Neuron (in vitro differentiated cells): ENCODE measurements at regions not wholly inside any gene's neighbourhood (a gene's known extent, or its start where the extent isn't known, plus 50 kb on each side); places are given as distances from the start of the nearest gene placed in this dataset.

Experiments
- H2AFZ ChIP-seq: one replicate; pipeline ENCODE4 v1.6.1; 2013; ENCODE audit warnings: low read depth, mild to moderate bottlenecking, inconsistent platforms, low read length, moderate library complexity
- H3K27me3 ChIP-seq: one replicate; pipeline ENCODE4 v1.6.1; 2013; ENCODE audit warnings: low read length; ENCODE audit not compliant: insufficient read depth
- H3K36me3 ChIP-seq: one replicate; pipeline ENCODE4 v1.6.1; 2013; ENCODE audit warnings: low read length; ENCODE audit not compliant: insufficient read depth
- H3K4me1 ChIP-seq: one replicate; pipeline ENCODE4 v1.6.1; 2013; ENCODE audit warnings: low read length; ENCODE audit not compliant: insufficient read depth
- H3K4me3 ChIP-seq: 2 replicates; pipeline ENCODE4 v1.5.1; 2013; ENCODE audit warnings: mild to moderate bottlenecking, low read length, moderate library complexity
- H3K9me3 ChIP-seq: one replicate; pipeline ENCODE4 v1.6.1; 2013; ENCODE audit warnings: low read length

DNA sequence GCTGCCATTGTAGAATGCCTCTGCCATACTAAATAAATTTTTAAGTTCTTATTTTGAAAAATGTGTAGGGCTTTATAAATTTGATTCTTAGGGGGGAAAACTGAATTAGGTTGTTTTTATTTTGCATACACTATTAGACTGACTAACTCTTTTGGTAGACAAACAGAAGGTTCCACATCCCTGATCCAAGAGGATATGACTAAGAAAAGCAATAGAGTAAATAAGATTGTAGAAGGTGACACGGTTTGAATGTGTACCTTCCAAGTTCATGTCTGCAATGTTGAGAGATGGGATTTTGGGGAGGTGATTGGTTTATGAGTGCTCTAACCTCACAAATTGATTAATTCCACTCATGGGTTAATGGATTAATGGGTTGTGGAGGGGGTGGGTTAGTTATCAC is 127.9 kb downstream of the GLUL start:
- no peaks in the 10 kb centered on the region for H3K9me3 ChIP-seq
- no peaks in the 10 kb centered on the region for H3K27me3 ChIP-seq
- no peak overlapping the region for H2AFZ ChIP-seq
- H3K36me3 ChIP-seq, result no peaks in the 10 kb centered on the region
- H3K4me3 ChIP-seq, result no peak overlapping the region
- H3K4me1 ChIP-seq, result no peaks in the 10 kb centered on the region

- H3K36me3 ChIP-seq, result no peaks in the 10 kb centered on the region
- H3K9me3 ChIP-seq, result no peaks in the 10 kb centered on the region
- H3K27me3 ChIP-seq, result no peaks in the 10 kb centered on the region
- no peak overlapping the region for H3K4me3 ChIP-seq
- no peak overlapping the region for H2AFZ ChIP-seq
- no peaks in the 10 kb centered on the region for H3K4me1 ChIP-seq
Measured at GRCh38 chr1:182262425-182262824, 129.2 kb downstream of the GLUL start.

- H3K27me3 ChIP-seq, result no peaks in the 10 kb centered on the region
- H3K4me1 ChIP-seq, result no peaks in the 10 kb centered on the region
- no peaks in the 10 kb centered on the region for H3K9me3 ChIP-seq
- no peak overlapping the region for H2AFZ ChIP-seq
- H3K4me3 ChIP-seq, result no peak overlapping the region
- H3K36me3 ChIP-seq, result no peaks in the 10 kb centered on the region
Measured at GRCh38 chr1:182261655-182262054, 129.9 kb downstream of the GLUL start.

GRCh38 chr1:182260516-182260915 is 131.1 kb downstream of the GLUL start:
- Histone ChIP-seq H3K27me3 (no peaks in the 10 kb centered on the region), H2AFZ (no peak overlapping the region), H3K4me3 (no peak overlapping the region), H3K36me3 (no peaks in the 10 kb centered on the region), H3K9me3 (no peaks in the 10 kb centered on the region), H3K4me1 (no peaks in the 10 kb centered on the region)

DNA sequence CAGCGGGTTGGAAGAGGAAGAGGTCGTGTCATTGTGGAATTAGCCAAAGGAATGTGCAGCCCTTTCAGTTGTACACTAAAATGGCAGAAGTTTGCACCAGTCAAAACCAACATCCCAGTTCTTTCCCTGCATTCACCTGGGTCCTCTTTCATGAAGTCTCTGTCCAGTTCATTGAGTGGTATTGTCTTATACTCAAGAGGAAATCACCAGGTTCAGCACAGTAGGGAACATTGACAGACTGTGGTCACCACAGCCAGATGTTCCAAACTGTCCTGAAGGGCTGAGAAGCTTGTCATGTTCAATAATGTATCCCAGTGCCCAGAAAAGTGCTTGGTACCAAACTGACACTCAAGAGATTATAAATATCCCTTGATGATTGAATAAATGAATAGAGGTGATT is 131.6 kb downstream of the GLUL start:
- Histone ChIP-seq H2AFZ (no peak overlapping the region), H3K27me3 (no peaks in the 10 kb centered on the region), H3K9me3 (no peaks in the 10 kb centered on the region), H3K4me3 (no peak overlapping the region), H3K4me1 (no peaks in the 10 kb centered on the region), H3K36me3 (no peaks in the 10 kb centered on the region)

- Histone ChIP-seq H3K27me3 (no peaks in the 10 kb centered on the region), H3K9me3 (no peaks in the 10 kb centered on the region), H3K36me3 (no peaks in the 10 kb centered on the region), H3K4me1 (no peaks in the 10 kb centered on the region), H2AFZ (no peak overlapping the region), H3K4me3 (no peak overlapping the region)
Measured at GRCh38 chr1:182259229-182259872, 132.2 kb downstream of the GLUL start.

DNA sequence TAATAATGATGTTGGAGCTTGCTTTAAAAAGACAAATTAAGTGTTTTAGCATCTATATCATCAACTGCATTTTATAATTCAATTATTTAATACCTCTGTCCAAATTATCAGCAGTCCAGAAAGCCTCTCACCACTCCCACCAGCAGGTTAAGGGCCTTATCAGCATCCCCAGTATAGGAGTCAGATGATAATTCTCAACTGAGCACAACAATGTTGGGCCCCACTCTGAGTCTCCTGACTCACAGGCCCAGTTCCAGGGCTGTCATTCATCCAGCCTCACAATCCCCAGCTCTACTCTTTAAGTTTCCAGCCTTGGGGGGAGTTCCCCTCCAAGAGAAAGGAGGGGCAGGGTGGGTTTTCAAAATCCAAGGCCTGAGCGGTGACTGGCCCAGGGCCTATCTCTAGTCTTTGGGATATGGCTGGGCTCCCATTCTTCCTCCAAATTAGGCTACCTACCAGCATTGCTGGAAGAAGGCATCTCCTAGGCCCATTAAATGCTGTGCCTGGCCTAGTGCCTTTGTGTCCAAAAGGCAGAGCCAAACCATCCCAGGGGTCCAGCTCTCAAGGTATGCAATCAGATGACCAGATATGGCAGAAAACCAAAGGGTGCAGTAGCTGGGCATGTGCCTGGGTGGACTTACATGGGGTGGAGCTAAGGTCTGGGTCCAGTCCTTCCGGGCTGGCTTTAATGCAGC is 134.1 kb downstream of the GLUL start:
- Histone ChIP-seq H3K36me3 (no peaks in the 10 kb centered on the region), H3K27me3 (no peaks in the 10 kb centered on the region), H2AFZ (no peak overlapping the region), H3K4me3 (no peak overlapping the region), H3K4me1 (no peaks in the 10 kb centered on the region), H3K9me3 (no peaks in the 10 kb centered on the region)

DNA sequence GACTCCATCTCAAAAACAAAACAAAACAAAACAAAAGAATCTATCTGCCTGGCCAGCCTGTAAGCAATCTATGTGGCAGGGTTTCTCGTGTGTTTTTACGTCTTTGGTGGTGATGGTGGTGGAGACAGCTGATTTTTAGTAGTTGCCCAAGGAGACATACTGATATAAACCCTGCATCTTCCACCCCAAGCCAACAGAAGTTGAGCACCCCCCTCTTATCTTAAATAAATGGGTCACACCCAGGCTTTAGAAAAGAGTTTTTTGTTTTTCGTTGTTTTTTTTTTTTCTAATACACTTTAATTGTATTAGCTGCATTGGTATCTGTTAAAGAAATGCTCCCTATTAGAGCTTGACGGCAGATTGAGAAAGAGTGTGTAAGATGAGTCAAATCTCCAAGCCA is 134.7 kb downstream of the GLUL start:
- Histone ChIP-seq H2AFZ (no peak overlapping the region), H3K27me3 (no peaks in the 10 kb centered on the region), H3K36me3 (no peaks in the 10 kb centered on the region), H3K4me3 (no peak overlapping the region), H3K4me1 (no peaks in the 10 kb centered on the region), H3K9me3 (no peaks in the 10 kb centered on the region)

DNA sequence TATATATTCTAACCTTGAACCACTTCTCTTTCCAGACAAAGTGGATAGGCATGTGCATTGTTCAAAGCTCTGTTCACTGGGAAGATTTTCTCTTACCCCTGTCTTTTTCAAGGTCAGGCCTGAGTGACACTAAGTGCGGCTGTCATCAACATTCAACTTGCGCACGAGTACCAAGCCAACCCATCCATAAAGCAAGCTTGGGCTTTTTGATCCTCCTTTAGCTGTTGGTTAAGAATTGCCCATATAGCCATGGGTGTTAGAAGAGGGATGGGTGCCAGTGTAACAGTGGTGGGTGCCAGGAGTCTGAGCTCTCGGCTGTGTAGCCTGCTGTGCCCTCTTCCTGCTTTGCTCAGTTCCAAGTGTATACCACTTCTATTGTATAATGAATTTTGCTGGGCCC is 136.1 kb downstream of the GLUL start:
- no peak overlapping the region for H3K4me3 ChIP-seq
- no peak overlapping the region for H2AFZ ChIP-seq
- H3K9me3 ChIP-seq, result no peaks in the 10 kb centered on the region
- no peaks in the 10 kb centered on the region for H3K36me3 ChIP-seq
- no peaks in the 10 kb centered on the region for H3K4me1 ChIP-seq
- H3K27me3 ChIP-seq, result peaks cover 3% of the 10 kb centered on the region

DNA sequence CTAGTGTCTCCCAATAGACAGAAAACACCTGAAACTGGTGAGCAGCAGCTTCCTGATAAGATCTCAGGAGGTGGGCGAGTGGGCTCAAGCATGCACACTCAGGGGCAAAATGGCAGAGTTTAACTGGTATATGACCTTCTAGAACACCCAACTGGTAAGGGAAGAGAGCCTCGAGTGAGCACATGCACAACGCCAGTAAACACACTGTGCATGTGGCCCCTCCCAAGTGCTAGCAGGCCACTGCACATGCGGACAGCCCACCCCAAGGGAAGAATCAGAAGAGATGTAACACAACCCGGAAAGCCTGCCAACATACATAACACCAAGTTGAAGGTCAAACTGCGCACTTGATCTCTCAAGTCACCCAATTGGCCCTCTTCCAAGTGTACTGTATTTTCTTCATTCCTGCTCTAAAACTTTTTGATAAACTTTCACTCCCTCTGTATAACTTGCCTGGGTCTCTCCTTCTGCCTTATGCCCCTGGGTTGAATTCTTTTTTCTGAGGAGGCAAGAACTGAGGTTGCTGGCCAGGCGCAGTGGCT is 138.2 kb downstream of the GLUL start:
- Histone ChIP-seq H3K4me1 (no peaks in the 10 kb centered on the region), H3K4me3 (no peak overlapping the region), H3K9me3 (no peaks in the 10 kb centered on the region), H3K36me3 (no peaks in the 10 kb centered on the region), H3K27me3 (peaks cover 3% of the 10 kb centered on the region), H2AFZ (no peak overlapping the region)

- H3K27me3 ChIP-seq, result peaks cover 3% of the 10 kb centered on the region
- H3K9me3 ChIP-seq, result no peaks in the 10 kb centered on the region
- no peaks in the 10 kb centered on the region for H3K36me3 ChIP-seq
Measured at GRCh38 chr1:182251561-182251960, 140.0 kb downstream of the GLUL start.

DNA sequence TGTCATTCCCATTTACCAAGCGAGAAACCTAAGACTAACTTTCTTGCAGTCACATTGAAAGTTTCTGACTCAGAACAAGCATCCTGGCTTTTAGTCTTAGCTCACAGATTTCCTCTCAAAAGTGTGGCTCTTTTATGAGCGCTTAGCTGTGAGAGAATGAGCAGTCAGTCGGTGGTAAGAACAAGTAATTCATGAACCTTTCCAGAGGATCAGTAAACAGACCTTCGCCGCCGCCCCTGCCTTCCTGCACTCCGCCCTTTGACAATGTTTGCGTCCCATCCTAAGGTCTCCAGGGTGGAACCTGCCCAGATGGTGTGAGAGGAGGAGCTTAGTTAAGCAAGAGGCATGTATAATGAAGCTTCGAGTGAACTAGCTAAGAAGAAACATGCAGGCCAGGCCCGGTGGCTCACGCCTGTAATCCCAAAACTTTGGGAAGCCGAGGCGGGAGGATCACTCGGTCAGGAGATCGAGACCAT is 142.4 kb downstream of the GLUL start:
- Histone ChIP-seq H3K27me3 (peaks cover 3% of the 10 kb centered on the region), H3K4me1 (no peaks in the 10 kb centered on the region), H3K36me3 (no peaks in the 10 kb centered on the region), H2AFZ (no peak overlapping the region), H3K9me3 (no peaks in the 10 kb centered on the region), H3K4me3 (no peak overlapping the region)

More at GRCh38 chr1:182251561-182251960, 140.0 kb downstream of the GLUL start:
- no peaks in the 10 kb centered on the region for H3K4me1 ChIP-seq
- H3K4me3 ChIP-seq, result no peak overlapping the region
- H2AFZ ChIP-seq, result no peak overlapping the region

DNA sequence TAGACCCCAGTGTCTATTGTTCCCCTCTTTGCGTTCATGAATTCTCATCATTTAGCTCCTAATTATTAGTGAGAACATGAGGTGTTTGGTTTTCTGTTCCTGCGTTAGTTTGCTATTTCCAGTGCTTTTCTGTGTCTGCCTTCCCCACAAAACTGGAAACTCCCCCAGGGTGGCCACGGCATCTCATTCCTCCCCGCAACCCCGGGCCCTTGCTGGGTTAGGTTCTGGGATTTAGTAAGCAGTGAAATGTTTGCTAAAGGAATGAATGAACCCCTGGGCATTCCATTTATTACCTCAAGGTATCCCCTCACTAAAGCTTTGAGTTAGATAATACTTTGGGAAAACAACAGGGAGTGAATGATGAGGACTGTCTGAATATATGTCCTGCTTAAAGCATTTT is 142.9 kb downstream of the GLUL start:
- no peak overlapping the region for H3K4me3 ChIP-seq
- H2AFZ ChIP-seq, result no peak overlapping the region
- no peaks in the 10 kb centered on the region for H3K4me1 ChIP-seq
- peaks cover 3% of the 10 kb centered on the region for H3K27me3 ChIP-seq
- no peaks in the 10 kb centered on the region for H3K9me3 ChIP-seq
- H3K36me3 ChIP-seq, result no peaks in the 10 kb centered on the region
